CD4-positive, alpha-beta T cell treated with Interleukin-4 for 4 hours (primary cell): ENCODE measurements at regions not wholly inside any gene's neighbourhood (a gene's known extent, or its start where the extent isn't known, plus 50 kb on each side); places are given as distances from the start of the nearest gene placed in this dataset.
"Not testable (repeated sequence)": the region's sequence is repeated elsewhere in the genome, so short reads cannot be mapped to it uniquely, and the experiment has no call there.

Source experiments
- DNase-seq: peaks from one replicate; pipeline ENCODE4 v3.0.0-alpha.2; 2020

DNA sequence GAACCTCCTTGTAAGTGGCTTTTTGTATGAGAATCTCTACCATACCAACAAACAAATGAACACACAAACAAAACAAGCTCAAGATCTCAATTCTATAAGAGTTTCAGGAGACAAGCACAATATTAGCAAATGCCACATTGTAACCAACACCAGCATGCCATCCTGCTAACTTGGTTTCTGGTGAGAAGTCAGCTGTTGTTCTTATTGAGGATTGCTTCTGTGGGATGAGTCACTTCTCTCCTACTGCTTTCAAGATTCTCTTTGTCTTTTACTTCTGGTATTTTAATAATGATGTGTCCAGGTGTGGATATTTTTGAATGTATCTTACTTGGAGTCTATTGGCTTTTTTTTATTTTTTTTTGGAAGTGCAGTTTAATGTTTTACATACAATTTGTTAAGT, 131.7 kb downstream of the BCL2L11 start:
- no peak for DNase-seq

DNA sequence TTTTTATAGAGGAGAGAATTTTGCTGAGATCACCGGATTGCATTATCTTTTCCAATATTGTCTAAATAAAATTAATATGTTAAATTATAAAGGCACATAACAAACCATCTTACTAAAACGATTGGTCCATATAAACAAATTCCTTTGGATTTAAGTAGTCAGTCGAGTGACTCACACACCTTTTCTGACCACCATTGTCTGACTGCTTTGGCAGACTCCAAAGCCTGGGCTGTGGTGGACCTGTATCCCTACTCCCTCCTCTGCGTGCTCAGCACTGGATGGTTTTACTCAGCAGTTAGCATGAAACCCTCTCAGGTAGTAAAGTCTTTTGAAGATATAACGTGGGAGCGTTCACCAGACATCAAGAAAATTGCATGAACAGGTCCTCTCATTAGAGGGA, 134.2 kb downstream of the BCL2L11 start:
- DNase-seq, result not testable (repeated sequence)

DNA sequence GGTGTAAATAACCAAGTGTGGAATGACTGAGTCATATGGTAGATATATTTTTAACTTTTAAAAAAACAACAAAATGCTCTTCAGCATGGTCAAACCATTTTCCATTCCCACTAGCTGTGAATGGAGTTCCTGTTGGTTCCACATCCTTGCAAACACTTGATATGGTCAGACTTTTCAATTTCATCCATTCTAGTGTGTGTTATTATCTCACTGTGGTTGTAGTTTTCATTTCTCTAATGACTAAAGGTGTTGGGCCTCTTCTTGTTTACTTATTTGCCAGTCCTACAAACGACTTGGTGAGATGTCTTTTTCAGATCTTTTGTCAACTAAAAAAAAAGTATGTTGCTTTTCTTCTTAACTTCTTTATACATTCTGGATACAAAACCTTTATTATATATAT, 135.9 kb downstream of the BCL2L11 start:
- not testable (repeated sequence) for DNase-seq

DNA sequence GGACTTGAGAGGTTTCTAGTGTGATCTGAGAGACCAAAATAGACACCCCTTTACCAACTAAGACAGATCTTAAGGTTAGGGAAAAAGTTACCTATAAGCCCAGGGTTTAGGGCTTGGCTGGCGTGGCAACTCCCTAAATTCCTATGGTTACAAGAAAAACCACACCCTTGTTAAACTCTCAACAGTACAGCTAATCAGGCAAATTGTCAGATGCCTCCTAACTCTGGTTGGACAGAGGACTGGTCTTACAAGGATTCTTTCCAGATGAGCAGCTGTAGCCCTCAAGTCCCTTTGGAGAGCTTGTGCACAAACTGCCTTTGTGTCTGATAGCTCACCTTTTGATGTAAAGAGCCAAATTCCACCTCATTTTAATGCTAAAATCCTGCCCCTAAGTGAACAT, 136.9 kb downstream of the BCL2L11 start:
- not testable (repeated sequence) for DNase-seq

DNA sequence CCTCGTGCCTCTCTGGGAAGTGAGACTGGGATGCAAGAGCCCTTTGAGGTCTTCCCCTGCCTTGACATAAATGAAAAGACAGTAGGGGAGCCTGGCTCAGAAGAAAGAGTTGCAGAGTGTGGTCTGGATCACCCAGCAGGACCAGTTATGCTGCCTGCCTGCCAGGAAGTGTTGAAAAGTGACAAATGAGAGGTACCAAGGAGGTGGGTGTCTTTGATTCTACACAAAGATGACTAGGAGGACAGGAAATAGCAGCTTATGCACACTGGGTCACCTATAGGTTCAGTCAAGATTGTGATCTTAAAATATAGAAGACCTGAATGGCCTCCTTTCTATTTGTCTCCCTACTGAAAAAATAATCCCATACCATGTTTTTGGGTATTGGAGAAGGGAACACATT, 137.6 kb downstream of the BCL2L11 start:
- DNase-seq, result not testable (repeated sequence)

DNA sequence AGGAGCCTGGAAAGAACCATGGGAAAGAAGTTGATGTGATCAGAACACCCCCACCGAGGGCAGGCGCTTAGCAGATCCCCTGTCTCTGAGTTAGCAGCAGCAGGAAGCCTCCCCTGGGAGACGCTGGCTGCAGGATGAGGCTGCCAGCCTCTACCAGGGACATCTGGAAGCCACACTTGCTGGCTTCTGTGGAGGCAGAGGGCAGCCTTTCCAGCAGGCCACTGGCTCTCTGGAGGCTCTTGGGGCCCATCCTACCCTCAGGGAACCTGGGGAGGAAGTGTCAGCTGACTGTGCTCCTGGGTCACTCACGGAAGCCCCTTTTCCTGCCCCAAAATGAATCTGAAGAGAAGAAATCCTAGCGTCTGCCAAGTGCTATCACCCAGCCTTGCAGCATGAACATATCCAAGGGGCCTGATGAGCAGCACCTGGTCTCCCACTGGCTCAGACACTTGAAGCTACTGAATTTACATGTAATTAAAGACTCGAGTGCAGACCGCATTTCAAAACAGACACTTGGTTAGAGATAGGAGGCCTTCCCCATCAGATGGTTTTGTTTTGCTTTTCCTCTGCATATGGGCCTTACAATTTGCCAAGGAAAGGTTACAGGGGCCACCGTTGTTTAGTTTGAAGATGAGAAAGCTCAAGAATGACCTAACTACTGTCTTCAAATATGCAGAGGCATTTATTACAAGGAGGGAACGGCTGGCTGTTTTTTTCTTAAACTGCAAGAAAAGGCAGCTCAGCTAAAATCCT, 142.1 kb downstream of the BCL2L11 start:
- not testable (repeated sequence) for DNase-seq

DNA sequence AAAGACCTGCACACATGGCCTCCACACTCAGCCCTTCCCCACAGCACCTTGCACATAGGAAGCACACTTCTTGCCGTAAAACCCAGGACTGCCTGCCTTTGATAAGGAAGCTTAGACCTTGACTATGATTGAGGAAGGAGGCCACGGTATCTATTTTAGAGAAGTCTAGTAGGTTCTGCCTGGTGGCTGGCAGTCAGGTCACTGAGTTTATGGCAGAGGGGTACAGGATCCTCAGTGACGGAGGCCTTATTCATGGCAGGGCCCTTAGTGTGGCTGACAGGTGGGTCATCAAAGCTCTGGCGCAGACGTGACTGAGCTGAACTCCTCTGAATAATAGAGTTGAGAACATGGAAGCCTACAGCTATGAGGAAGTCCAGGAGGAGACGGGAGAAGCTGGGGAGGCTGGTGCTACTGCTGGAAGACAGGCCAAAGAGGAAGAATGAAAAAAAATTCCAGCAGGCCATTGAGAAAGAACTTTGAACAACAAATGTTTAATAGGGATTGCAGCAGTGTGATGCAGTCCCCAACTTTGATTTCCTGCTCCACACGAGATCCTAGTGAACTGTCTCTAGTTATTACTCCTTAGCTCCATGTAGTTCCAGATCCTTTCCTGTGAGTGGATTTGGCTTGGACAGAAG, 142.8 kb downstream of the BCL2L11 start:
- DNase-seq, result not testable (repeated sequence)

DNA sequence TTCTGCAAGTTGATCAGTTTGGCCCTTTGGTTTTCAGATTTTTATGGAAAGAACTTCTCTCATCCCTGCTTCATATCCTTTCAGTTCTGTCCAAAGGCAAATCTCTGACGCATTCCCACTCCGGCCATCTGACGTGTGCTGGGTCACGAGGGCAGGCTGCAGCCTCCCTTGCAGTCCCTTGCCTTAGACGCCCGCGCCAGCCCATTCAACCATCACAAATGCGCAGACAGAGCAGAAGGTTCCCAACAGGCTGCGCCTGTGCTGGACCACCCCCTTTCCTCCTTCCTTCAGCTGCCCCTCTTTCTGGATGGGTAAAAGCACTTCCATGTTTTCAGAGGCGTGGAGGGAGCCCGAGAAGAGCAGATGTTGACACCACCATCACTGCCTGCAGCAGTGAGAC, 144.2 kb downstream of the BCL2L11 start:
- not testable (repeated sequence) for DNase-seq

DNA sequence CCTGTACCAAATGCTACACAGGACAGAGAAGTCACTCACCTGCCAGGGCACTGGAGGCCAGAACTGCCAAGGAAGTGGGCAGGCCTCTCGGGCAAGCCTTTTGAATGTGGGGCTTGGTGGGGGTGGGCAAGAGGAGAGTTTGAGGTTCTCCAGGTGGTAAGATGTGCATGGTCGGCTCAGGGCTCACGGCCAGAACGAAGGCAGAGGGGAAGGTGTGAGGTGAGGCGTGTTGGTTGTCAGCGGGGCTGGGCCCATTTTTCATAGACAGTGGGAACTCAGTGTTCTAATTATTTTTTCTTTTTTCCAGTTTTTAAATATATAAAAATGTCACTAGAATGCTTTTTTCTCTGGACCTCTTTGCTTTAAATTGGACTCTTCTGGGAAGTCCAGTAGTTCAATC, 145.8 kb downstream of the BCL2L11 start:
- not testable (repeated sequence) for DNase-seq

DNA sequence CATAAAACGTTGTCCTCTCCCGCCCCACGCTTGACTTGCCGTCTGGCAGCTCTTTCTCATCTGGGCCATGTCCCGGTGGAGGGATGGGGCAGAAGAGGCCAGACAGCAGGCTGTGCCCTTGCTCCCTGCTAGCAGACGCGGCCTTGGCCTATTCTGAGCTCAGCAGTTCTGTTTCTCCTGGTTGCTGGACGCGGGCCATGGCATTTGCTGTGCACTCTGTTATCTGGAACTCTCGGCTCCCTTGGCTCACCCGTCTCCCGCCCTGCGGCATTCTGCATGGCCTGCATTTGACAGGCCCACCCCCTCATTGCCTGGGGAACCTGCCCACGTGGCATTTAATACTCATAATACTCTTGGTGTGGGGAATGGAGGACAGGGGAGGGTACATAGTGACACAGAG, 146.3 kb downstream of the BCL2L11 start:
- not testable (repeated sequence) for DNase-seq

DNA sequence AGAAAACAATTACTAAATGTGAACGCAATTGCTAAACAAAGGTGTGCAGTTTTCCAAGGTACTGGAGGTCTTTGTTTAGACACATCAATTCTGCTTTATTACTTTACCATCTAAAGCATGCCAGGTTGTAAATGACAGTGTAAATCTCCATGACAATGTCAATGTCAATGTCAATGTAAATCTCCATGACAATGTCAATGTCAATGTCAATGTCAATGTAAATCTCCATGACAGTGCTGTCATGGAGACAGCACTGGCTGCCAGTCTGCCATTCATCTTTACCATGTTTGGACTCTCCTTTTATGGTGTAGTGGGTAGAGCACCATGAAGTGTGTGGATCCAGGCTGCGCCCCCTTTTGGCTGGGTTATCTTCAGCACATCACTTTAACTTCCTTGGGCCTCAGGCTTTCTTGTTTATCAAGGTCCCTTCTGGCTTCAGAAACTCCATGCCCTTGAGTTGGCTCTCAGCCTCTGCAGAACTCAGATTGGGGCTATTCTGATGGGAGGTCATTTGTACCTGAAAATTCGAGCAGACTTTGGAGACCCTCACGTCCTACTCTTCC, 149.1 kb downstream of the BCL2L11 start:
- DNase-seq, result not testable (repeated sequence)

DNA sequence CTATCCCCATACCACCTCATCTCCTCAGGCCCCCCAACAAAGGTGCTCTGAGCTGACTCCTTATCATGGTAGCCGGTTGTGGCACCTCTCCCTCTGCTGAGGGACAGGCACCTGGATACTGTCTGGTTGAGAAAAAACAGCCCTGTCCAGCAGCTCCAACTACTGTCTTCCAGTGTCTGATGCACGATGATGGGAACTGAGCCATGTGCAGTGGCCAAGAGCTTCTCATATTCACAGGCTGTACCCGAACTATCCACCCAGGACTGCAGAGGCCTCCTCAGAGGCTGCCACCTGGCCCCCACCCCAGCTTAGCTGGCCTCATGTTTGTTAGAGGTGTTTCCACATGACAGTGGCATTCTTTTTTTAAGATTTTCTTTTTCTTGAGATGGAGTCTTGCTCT, 149.9 kb downstream of the BCL2L11 start:
- not testable (repeated sequence) for DNase-seq

DNA sequence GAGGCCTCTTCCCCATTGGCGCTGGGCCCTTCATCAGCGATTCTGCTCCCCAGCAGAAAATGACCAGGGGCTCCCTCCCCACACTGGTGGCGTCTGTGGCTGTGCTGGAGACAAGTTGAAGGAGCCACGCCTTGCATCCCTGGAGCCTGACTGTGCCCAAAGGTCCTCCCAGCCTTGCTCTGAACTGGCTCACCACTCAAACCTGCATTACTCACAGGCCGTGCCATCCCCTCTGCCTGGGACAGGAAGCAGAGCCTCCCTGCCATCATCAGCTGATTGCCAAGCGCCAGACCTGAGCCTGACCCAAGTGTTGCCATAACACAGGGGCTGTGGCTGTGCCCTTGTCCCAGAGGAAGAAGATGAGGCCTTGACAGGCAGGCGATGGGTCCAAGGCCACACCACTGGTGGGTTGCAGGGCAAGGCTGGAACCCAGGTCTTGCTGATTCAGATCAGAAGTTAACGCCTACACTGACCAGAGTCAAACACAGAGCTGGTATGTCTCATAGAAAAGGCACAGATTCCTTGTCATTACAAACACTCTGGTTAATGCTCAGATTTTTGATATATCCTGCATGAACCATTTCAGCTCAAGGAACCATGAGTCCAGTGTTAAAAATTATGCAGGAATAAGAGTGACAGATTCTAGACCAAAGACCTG, 151.1 kb downstream of the BCL2L11 start:
- DNase-seq, result not testable (repeated sequence)

DNA sequence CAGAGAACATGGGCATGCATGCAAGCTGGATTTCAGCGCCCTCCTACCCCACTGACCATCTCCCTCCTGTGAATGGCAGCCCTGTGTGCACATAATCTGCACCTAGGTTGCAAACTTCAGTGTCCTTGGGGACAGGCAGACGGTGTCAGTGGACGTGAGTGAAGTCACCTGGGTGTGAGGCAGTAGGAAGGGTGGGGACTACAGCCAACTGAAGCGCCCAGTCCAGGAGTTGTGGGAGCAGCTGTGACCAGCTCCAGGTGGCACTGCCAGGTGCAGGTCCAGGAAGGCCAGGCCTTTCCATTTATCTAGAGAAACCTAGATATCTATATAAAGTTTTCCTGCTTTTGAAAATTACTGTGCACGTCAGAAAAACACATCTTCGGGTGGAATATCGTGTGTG, 152.3 kb downstream of the BCL2L11 start:
- not testable (repeated sequence) for DNase-seq

DNA sequence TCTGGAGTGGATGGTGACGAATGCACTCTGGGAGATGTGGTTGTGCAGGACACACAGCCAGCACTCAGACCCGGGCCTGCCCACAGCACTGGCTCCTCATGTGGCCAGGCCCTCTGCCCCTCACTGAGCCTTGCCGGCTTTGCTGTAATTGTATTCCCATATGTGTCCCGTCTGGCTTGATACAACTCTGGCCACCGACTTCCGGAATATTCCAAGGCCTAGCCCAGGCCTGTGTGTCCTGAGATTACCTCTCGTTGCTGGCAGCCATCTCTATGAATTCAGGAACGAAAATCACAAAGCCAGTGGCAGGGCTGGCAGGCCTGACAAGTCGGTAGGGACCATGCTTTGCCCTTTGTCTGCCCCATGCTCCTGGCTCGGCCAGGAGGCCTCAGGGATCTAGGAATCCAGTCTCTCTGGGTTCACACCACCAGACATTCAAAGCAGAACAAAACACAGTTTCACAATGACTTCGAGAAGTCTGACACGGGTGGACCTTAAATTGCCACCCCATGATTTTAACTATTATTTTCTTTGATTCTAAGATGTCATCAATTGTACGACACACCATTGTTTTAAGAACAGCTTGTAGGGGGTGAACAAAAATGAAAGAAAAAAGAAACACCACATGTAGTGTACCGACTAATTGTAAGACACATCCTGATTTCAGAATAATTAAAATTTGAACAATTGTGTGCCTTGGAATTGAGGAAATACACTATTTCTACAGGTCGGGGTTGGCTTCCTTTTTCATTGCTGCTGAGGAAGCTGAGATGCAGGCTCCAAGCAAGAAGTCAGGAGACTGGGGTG, 154.5 kb downstream of the BCL2L11 start:
- not testable (repeated sequence) for DNase-seq

DNA sequence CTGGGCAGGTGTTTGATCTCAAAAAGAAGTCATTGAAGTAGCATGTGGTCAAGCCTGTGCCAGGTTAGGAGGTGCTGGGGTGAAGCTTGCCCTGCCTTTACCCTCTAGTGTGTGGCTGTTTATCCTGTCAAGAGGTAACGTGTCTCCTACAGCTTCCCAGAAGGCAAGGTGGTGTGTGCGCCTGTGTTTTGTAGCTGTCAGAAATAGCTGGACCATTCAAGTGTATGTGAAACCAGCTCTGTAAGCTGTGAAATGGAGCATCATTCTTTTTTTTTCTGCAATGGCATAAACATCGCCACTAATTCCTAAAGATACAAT, 155.1 kb downstream of the BCL2L11 start:
- not testable (repeated sequence) for DNase-seq

DNA sequence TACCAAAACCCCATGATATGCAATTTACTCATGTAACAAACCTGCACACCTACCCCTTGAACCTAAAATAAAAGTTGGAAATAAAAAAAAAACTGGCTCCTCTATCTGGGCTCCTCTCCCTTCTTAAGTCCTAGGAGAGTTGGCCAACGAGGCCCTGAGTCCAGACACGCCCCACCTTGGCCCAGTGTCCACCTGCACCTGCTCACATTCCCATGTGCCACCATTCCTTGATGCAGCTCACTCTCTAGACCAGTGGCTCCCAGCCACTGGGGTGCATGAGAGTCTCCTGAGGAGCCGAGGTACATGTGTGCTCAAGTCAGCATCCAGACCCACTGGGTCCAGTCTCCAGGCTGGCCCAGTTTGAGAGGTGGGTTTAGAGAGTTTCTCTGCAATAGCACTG, 157.4 kb downstream of the BCL2L11 start:
- not testable (repeated sequence) for DNase-seq

DNA sequence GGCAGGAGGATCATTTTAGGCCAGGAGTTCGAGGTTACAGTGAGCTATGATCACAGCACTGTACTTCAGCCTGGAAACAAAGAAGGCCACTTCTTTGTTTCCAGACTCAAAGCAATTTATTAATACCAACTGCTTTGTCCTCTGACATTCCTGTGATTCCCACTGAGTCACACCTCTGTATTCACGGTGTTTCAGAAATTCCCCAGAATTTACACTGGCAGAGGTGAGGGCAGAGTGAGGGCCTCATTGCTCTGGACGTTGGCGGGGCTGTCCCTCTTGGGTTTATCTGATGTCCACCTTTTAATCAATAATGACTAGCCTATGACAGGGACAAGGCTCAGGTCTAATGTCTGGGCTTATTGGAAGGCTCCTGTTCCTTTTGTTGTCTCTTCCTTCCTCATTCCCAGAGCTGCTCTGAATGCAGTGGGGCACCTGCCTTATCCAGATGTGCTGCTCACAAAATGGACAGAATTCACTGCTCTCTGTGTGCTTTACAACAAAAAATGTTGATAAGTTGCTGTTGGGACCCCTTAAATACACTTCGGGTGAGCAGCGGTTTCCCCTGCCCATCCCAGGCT, 160.1 kb downstream of the BCL2L11 start:
- DNase-seq, result not testable (repeated sequence)

DNA sequence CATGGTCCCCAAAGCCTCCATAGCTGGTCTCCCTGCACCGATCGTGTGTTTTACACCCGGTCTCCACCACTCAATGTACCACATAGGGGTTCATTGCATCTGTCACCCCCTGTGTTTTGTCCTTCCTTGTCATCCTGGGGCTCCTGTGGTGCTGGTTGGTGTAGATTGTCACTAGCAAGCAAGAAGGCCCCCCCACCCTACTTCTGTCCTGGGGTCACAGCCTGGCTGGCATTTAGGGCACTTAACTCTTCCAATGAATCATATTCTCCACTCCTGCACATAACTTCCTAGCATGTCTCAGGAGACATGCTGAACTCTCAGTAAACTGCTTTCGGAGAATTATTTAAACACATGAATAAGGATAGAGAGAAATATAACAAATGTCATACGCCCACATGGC, 161.4 kb downstream of the BCL2L11 start:
- DNase-seq, result not testable (repeated sequence)

DNA sequence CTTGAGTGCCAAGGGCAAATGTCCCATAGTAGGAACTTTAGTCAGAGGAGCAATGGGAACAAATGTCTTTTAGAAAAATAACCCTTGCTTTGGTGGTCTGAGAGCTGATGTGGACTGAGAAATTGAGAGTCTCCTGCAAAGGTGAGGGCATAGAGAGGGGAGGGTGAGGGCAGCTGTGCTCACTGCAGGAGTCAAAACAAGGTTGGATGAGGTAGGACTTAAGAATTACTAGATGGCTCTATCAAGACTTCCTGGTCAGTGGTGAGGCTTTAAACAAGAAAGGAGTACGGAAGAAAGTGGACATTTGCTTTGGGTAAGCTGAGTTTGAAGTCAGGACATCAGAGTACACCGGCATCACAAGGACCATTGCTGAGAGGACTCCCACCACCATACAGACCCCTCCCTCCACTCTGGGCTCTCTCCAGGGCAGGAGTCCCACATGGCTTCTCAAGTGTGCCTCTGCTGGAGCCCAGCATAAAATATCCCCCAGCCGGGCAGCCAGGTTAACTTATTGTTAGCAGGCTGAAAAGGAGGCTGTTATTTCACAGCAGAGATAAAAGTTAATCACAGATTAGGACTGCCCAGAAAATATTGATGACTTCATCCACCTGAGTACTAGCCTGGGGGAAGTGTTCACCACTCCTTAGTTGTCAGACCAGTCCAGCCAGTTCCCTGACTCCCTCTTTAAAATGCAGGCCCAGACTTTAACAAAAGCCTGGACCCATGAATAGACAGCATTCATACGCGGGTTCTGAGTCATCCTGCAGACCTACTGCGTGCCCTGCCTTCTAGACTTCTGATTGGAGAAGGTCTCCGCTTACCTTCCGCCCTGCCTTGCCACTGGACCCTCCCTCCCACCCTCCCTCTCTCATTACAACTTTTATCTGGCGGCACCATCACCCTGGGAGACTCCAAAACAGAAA, 167.2 kb downstream of the BCL2L11 start:
- DNase-seq, result not testable (repeated sequence)

DNA sequence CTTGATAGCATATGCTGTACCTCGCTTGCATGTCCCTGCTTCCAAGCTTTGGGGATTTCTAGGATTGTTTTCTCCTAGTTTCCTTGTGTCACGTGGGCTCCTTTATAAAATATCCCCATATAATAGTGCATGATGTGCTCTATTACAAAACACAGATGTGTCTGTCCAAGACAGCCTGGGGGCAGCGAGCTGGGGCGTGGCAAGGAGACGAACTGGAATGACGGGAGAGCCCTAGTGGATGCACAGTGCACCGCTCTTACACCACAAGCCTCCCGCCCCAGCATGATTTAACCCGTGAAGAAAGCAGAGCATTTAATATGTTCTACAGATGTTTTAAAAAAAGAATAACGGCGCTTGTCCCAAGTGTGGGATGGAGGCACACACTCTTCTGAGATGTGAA, 169.7 kb downstream of the BCL2L11 start:
- DNase-seq, result not testable (repeated sequence)
